ENCODE measurements at regions not wholly inside any gene's neighbourhood (a gene's known extent, or its start where the extent isn't known, plus 50 kb on each side); places are given as distances from the start of the nearest gene placed in this dataset.

- TF ChIP-seq POLR2AphosphoS5 (IDR thresholded peaks at IDR 0.05), result no peak
- no peak for TF ChIP-seq CTCF (IDR thresholded peaks at IDR 0.05)
- no peak for TF ChIP-seq POLR2A (IDR thresholded peaks at IDR 0.05)
Measured at GRCh38 chr1:192518700-192519099, 56.9 kb upstream of the RGS1 start.
